ENCODE measurements at regions not wholly inside any gene's neighbourhood (a gene's known extent, or its start where the extent isn't known, plus 50 kb on each side); places are given as distances from the start of the nearest gene placed in this dataset.

DNA sequence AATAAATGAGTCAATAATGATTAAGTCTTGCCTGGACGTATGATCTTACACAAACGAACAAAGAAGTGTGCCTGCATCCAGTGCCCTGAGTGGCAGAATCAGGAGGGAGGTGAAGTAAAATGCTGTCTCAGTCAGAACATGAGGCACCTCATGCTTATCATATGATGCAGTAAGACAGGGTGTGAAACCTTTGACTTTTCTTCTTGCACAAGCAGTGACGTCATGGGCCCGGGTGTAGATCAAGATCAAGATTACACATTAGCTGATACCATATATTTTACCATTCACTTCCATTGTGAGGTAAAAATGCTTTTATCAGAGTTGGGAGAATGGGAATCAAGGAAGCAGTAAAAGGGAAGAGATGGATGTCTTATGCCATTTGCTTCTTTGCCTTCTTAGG, 291.6 kb upstream of the PLSCR5 start (continued):
- TF ChIP-seq ZNF462 (CRISPR knock-in tag; IDR thresholded peaks at IDR 0.05): no peak

DNA sequence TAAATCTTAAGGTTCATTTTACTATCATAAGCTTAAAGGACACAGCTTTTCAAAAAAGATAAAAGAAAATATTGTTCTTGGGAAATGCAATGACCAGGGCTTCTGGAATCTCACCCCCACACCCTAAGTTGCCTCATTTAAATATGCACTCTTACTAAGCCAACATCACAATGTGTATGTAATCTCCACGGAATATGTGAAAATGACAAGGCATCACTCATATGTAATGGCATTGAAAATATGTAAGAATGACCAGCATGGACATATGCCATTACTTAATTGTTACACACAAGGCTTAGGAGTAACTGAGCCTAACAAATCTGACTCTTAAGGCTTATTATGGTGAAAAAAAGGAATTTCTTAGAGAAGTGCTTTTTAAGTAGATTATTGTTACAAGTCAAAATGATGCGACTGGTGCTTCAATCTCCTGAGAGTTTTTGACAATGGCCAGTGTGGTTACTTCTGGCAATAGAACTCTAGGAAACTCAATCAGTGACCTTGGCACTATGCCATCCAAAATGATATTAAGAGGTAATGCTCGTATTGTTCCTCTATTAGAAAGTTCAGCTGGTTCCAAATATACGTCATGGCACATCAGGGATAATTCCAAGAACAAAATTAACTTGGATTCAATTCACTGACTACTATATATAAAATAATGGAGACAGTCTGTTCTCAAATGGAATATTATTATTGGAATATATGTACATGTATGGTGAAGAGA, 290.0 kb upstream of the PLSCR5 start:
- no peaks in the 10 kb centered on the region for H3K79me2 ChIP-seq (replicated peaks; ENCODE audit: insufficient read depth)
- H3K27ac Mint-ChIP-seq: no peak overlapping the region; the same call in 1 of the 2 replicates
- H3K4me3 ChIP-seq: no peak overlapping the region
- ATAC-seq (no peak), DNase-seq (ENCODE audit: low spot score) (no peak)
- H3K4me2 ChIP-seq: no peak overlapping the region
- no peaks in the 10 kb centered on the region for H3K36me3 ChIP-seq (ENCODE audit: insufficient read depth)
- no peaks in the 10 kb centered on the region for H3K27me3 Mint-ChIP-seq (ENCODE audit: insufficient read depth, low read depth, poor library complexity)
- H3K4me1 ChIP-seq (ENCODE audit: insufficient read depth): 0 out of 2 replicates have a peak, but pooled peaks cover 4% of the 10 kb centered on the region
- no peaks in the 10 kb centered on the region for H4K20me1 ChIP-seq (replicated peaks; ENCODE audit: insufficient read depth)
- H2AFZ ChIP-seq: no peak overlapping the region
- H3K4me1 Mint-ChIP-seq: peaks cover 8% of the 10 kb centered on the region; the same call in 2 of the 3 replicates
- no peaks in the 10 kb centered on the region for H3F3A ChIP-seq (replicated peaks; ENCODE audit: low read depth)
- no peak overlapping the region for H3K4me3 Mint-ChIP-seq
- H3K27me3 ChIP-seq (ENCODE audit: insufficient read depth): no peaks in the 10 kb centered on the region
- no peak overlapping the region for H3K27ac ChIP-seq (ENCODE audit: low read depth)
- no peaks in the 10 kb centered on the region for H3K9me2 ChIP-seq (ENCODE audit: insufficient read depth)
- H3K36me3 Mint-ChIP-seq (ENCODE audit: low read depth): no peaks in the 10 kb centered on the region
- H3K9me3 Mint-ChIP-seq: no peaks in the 10 kb centered on the region
- TF ChIP-seq CREB1 (CRISPR knock-in tag; IDR thresholded peaks at IDR 0.05; ENCODE audit: low read depth) (no peak), EZH2phosphoT487 (IDR thresholded peaks at IDR 0.05; ENCODE audit: unreplicated experiment) (no peak), ZNF114 (CRISPR knock-in tag; IDR thresholded peaks at IDR 0.05) (no peak), EZH2 (IDR thresholded peaks at IDR 0.05; ENCODE audit: low read depth, unreplicated experiment) (no peak), NANOG (IDR thresholded peaks at IDR 0.05; ENCODE audit: borderline replicate concordance) (no peak), CTCF (conservative IDR thresholded peaks at IDR 0.05; ENCODE audit: low read depth in 2 of 2) (no peak), JUNB (IDR thresholded peaks at IDR 0.05; ENCODE audit: unreplicated experiment) (no peak), STAT1 (IDR thresholded peaks at IDR 0.05; ENCODE audit: unreplicated experiment) (no peak), REST (IDR thresholded peaks at IDR 0.05; ENCODE audit: unreplicated experiment) (no peak)
